ENCODE measurements at regions not wholly inside any gene's neighbourhood (a gene's known extent, or its start where the extent isn't known, plus 50 kb on each side); places are given as distances from the start of the nearest gene placed in this dataset.

- peaks cover 2% of the 10 kb centered on the region for H3K27me3 Mint-ChIP-seq (ENCODE audit: unreplicated experiment)
- H3K9me3 Mint-ChIP-seq (ENCODE audit: unreplicated experiment) = no peaks in the 10 kb centered on the region
- no peak overlapping the region for H3K4me3 Mint-ChIP-seq (ENCODE audit: unreplicated experiment)
- no peak overlapping the region for H3K27ac Mint-ChIP-seq (ENCODE audit: unreplicated experiment)
- H3K36me3 Mint-ChIP-seq (ENCODE audit: low read depth, unreplicated experiment) = no peaks in the 10 kb centered on the region
- TF ChIP-seq CTCF (IDR thresholded peaks at IDR 0.05; ENCODE audit: unreplicated experiment) = no peak
- no peak for DNase-seq (ENCODE audit: low spot score)
- H3K4me1 Mint-ChIP-seq (ENCODE audit: unreplicated experiment) = peaks cover 26% of the 10 kb centered on the region
These were observed 108.2 kb upstream of the PTPRM start for GRCh38 chr18:7458884-7459283.

DNA sequence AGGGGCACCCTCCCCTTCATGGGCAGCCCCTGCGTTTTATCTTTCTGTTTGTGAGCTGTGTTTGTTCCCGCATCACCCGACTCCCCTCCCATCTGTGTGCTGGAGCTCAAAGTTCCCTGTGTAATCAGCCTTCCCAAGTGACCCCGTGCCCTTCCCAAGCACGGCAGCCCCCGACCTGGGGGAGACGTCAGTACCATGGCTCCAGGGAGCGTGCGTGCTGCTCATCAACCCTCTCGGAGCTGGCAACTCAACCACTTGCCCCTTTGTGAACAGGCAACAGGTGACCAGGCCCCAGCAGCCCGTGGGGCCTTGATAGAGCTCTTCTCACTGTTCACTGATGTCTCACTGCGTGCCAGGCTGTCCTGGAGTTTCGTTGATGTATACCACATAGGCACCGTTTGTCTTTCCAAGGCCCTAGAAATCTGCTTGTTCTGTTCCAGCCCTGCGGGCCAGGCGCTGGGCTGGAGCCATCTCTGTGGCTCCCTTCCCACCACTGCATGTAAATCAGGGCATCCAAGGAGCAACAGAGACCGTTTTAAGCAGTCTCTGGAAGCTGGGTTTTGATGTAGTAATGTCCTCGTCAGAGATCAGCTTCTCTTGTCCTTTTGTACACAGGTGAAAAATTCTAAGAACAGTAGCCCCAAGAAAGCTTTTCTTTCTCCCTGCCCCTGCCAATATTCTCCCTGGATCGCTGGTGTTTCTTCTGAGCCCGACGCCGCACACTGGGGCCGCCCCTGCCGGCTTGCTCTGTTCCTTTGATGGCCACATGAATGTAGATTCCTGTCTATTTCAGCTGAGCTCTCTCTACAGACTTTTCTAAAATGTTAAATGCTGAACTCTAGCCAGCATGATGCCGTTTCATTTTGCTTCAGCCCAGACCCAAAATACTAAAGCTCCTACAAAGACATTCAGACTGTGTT, 107.0 kb upstream of the PTPRM start:
- no peak for TF ChIP-seq CTCF (IDR thresholded peaks at IDR 0.05; ENCODE audit: unreplicated experiment)

DNA sequence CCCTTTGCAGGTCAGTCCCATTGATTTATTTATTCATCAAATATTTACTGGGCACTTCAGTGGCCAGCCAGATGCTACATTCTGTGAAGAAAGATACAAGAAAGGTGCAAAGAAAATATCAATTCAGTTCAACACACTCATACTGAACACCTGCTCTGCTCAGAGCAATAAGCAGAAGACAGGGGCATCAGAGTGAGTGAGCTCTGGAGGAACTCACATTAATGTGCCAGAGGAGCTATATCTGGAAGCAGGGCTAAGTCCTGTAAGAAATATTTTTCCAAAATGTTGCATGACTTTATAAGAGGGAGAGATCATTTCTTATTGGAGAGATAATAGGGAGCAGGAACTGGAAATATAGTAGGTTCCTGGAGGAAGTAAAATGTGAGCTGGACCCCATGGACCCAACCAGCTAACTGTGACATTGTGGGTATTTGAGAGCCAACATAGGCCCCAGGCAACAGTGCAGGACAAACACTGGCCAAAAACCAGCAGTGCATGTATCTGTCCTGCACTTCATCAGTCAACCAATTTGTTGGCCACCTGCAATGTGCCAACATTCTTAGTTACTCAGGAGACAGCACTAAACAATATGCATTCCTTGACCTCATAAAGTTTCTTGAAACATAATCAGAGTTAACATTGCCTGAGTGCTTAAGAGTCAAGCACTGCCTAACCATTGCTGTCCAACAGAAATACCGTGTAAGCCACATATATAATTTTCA, 102.7 kb upstream of the PTPRM start:
- Mint-ChIP-seq H3K9me3 (ENCODE audit: unreplicated experiment) (no peaks in the 10 kb centered on the region), H3K36me3 (ENCODE audit: low read depth, unreplicated experiment) (no peaks in the 10 kb centered on the region), H3K27ac (ENCODE audit: unreplicated experiment) (no peak overlapping the region), H3K4me1 (ENCODE audit: unreplicated experiment) (peaks cover 46% of the 10 kb centered on the region), H3K4me3 (ENCODE audit: unreplicated experiment) (no peak overlapping the region), H3K27me3 (ENCODE audit: unreplicated experiment) (peaks cover 5% of the 10 kb centered on the region)
- no peak for TF ChIP-seq CTCF (IDR thresholded peaks at IDR 0.05; ENCODE audit: unreplicated experiment)
- DNase-seq (ENCODE audit: low spot score) = no peak

More for the DNA sequence above, 107.0 kb upstream of the PTPRM start:
- Mint-ChIP-seq H3K27me3 (ENCODE audit: unreplicated experiment) (peaks cover 2% of the 10 kb centered on the region), H3K9me3 (ENCODE audit: unreplicated experiment) (no peaks in the 10 kb centered on the region), H3K27ac (ENCODE audit: unreplicated experiment) (no peak overlapping the region), H3K36me3 (ENCODE audit: low read depth, unreplicated experiment) (no peaks in the 10 kb centered on the region), H3K4me1 (ENCODE audit: unreplicated experiment) (peaks cover 28% of the 10 kb centered on the region), H3K4me3 (ENCODE audit: unreplicated experiment) (no peak overlapping the region)
- DNase-seq (ENCODE audit: low spot score) = no peak

DNA sequence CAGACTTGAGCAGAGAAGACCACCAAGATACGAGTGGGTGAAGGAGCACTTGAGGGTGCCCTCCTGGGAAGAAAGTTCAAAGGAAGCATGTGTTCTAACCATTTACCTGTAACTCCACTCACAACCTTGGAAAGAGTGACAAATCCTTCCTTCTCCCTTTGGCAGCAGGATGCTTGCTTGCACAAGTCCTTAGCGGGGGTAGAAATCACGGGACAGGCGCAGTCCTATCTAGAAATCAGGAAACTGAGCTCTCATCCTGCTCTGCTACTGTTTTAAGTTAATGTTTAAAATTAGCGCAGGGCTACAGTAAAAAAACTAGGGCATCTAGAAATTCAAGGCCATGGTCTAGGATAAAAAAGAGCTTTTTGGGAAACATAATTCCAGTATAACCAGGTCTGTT, 100.9 kb upstream of the PTPRM start:
- Mint-ChIP-seq H3K4me3 (ENCODE audit: unreplicated experiment) (no peak overlapping the region), H3K4me1 (ENCODE audit: unreplicated experiment) (peaks cover 46% of the 10 kb centered on the region), H3K27me3 (ENCODE audit: unreplicated experiment) (peaks cover 5% of the 10 kb centered on the region), H3K36me3 (ENCODE audit: low read depth, unreplicated experiment) (no peaks in the 10 kb centered on the region), H3K27ac (ENCODE audit: unreplicated experiment) (no peak overlapping the region), H3K9me3 (ENCODE audit: unreplicated experiment) (no peaks in the 10 kb centered on the region)
- DNase-seq (ENCODE audit: low spot score) = no peak
- no peak for TF ChIP-seq CTCF (IDR thresholded peaks at IDR 0.05; ENCODE audit: unreplicated experiment)

All from endothelial cell (in vitro differentiated cells).